Type B pancreatic cell (in vitro differentiated cells): ENCODE measurements at regions not wholly inside any gene's neighbourhood (a gene's known extent, or its start where the extent isn't known, plus 50 kb on each side); places are given as distances from the start of the nearest gene placed in this dataset.

Experiments
- DNase-seq: peaks from one replicate; pipeline ENCODE4 v3.0.0; 2021; ENCODE audit warnings: mixed read lengths; ENCODE audit not compliant: unreplicated experiment; ENCODE audit errors: extremely low spot score
- H3K27ac Mint-ChIP-seq: 2 replicates; pipeline ENCODE4 v1.8.0; 2021; ENCODE audit warnings: mild to moderate bottlenecking, mixed read lengths
- H3K27me3 Mint-ChIP-seq: 2 replicates; pipeline ENCODE4 v1.8.0; 2021; ENCODE audit warnings: mixed read lengths
- H3K36me3 Mint-ChIP-seq: 2 replicates; pipeline ENCODE4 v1.8.0; 2021; ENCODE audit warnings: mixed read lengths
- H3K4me1 Mint-ChIP-seq: one replicate; pipeline ENCODE4 v1.8.0; 2021; ENCODE audit warnings: mixed read lengths; ENCODE audit not compliant: unreplicated experiment
- H3K4me3 Mint-ChIP-seq: 2 replicates; pipeline ENCODE4 v1.8.0; 2021; ENCODE audit warnings: mild to moderate bottlenecking, mixed read lengths
- H3K9me3 Mint-ChIP-seq: 2 replicates; pipeline ENCODE4 v1.8.0; 2021; ENCODE audit warnings: mixed read lengths
- CTCF ChIP-seq: fragments of 200-600 bp; sonication (generic); conservative IDR thresholded peaks from 2 replicates; pipeline ENCODE4 v1.5.0; 2021; ENCODE audit warnings: antibody characterized with exemption, mild to moderate bottlenecking

DNA sequence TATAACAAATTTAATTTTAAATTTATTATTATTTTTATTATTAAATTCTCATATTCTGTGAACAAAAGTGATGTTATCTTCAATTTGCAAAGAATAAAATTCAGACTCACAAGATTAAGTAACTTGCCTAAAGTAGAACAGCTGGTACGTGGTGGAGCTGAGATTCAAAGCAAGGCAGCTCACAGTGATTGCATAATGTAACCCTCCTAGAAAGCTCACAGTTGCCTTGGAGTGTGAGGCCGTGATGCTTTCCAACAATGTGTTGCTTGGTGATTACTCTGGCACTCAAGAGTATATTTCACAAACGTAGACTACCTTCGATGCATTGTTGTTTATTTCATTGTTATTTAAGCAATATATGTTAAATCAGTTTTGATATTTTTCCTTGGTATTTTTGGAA lies 1039.2 kb upstream of the PABPC4L start:
- Mint-ChIP-seq H3K27ac (no peak overlapping the region), H3K4me3 (no peak overlapping the region), H3K36me3 (no peaks in the 10 kb centered on the region), H3K4me1 (peaks cover 10% of the 10 kb centered on the region), H3K9me3 (no peaks in the 10 kb centered on the region), H3K27me3 (no peaks in the 10 kb centered on the region)
- no peak for DNase-seq
- TF ChIP-seq CTCF: no peak

DNA sequence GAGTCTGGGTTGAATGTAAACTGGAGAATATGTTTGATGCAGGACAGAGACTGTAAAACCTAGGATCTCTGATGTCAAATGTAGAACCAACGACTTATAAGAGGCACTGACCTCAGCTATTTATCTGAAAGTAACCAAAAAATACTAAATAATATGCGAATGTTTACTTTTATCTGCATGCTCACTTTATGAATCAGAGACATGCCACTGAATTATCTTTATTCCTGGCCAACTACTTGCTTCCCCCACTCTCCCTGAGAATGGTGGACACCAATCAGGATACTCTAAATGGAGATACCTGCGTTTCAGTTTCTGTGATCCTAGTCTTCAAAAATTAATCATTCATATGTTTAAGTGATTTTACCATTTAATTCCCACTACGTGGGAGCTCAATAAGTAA lies 1038.4 kb upstream of the PABPC4L start:
- Mint-ChIP-seq H3K9me3 (no peaks in the 10 kb centered on the region), H3K27me3 (no peaks in the 10 kb centered on the region), H3K4me3 (no peak overlapping the region), H3K36me3 (no peaks in the 10 kb centered on the region), H3K27ac (no peak overlapping the region), H3K4me1 (peaks cover 10% of the 10 kb centered on the region)
- TF ChIP-seq CTCF: no peak
- DNase-seq: no peak

DNA sequence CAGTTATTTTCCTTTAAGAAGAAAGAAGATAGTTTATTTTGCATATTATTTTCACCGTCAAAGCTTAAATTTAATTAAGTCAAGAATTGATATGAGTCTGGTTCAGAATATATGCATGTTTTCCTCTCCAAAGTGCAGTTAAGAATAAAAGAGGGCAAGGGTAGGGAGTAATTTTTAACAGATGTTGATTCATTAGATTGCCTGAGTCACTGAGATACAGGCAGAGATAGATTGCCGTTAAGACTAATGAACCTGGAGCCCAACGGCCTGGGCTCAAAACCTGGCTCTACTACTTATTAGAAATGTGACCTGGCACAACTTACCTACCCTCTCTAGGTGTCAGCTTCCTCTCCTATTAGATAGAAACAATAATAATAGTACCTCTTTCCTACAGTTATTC lies 1037.4 kb upstream of the PABPC4L start:
- Mint-ChIP-seq H3K27me3 (no peaks in the 10 kb centered on the region), H3K9me3 (no peaks in the 10 kb centered on the region), H3K27ac (no peak overlapping the region), H3K4me1 (peaks cover 6% of the 10 kb centered on the region), H3K36me3 (no peaks in the 10 kb centered on the region), H3K4me3 (no peak overlapping the region)
- TF ChIP-seq CTCF: no peak
- DNase-seq: no peak

DNA sequence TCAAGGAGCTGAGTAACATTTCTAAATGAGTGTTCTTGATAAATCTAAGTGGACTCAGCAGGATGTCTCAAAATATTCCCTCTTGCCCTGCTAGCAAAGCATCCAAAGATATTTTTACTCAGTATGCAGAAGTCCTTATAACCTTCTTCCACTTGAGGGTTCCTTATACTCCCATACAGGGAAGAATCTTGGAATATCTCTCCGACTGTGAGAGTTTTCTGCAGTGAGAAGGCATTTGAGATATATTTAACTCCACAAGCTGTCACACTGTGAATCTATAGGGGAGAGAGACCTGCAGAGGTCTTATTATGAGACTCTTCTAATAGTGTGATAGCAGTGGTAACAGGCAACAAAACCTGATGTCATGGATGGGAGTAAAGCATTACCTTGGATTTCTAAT lies 1034.5 kb upstream of the PABPC4L start:
- TF ChIP-seq CTCF: no peak
- no peak for DNase-seq
- Mint-ChIP-seq H3K4me1 (peaks cover 6% of the 10 kb centered on the region), H3K9me3 (no peaks in the 10 kb centered on the region), H3K36me3 (no peaks in the 10 kb centered on the region), H3K27ac (no peak overlapping the region), H3K27me3 (no peaks in the 10 kb centered on the region), H3K4me3 (no peak overlapping the region)

DNA sequence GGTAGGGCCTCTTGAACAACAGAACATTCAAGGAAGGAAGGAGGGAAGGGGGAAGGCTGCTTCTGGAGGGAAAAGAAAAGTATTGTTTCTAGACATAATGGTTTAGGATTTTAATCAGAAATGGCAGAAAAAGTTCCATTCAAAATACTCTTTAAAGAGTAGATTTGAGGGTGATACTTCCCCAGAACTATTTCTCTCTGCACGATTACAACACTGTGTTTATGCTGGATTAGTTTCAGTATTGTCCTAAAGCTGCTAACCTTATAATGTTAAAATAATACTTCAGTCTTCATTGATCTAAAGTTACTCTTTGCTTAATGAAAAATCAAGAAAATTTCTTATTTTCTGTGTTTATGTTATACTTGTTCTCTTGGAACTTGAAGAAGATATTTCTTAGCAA lies 1026.3 kb upstream of the PABPC4L start:
- TF ChIP-seq CTCF: no peak
- no peak for DNase-seq
- no peaks in the 10 kb centered on the region for H3K36me3 Mint-ChIP-seq
- no peak overlapping the region for H3K27ac Mint-ChIP-seq
- no peaks in the 10 kb centered on the region for H3K4me1 Mint-ChIP-seq
- H3K27me3 Mint-ChIP-seq: no peaks in the 10 kb centered on the region
- no peak overlapping the region for H3K4me3 Mint-ChIP-seq
- no peaks in the 10 kb centered on the region for H3K9me3 Mint-ChIP-seq

DNA sequence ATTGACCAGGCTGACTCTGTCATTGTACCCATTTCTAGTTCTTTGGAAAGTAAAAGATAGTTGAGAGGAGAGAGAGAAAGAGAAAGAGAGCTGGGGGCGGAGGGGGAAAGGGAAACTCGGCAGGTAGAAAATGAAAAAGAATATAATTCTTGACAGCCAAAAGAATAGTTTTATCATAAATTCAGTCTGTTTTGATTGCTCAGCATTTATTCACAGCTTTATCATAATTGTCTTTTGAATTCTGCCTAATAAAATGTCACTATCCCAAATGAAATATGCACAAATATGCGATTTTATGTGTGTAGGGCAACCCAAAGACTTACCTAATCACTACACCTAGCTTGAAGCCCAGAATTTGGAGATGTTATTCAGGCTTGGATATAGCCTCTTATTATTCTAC lies 1024.0 kb upstream of the PABPC4L start:
- H3K4me3 Mint-ChIP-seq: no peak overlapping the region
- no peaks in the 10 kb centered on the region for H3K36me3 Mint-ChIP-seq
- no peak for DNase-seq
- no peaks in the 10 kb centered on the region for H3K4me1 Mint-ChIP-seq
- no peak overlapping the region for H3K27ac Mint-ChIP-seq
- H3K9me3 Mint-ChIP-seq: no peaks in the 10 kb centered on the region
- no peaks in the 10 kb centered on the region for H3K27me3 Mint-ChIP-seq
- TF ChIP-seq CTCF: no peak
